T-cell (primary cell): ENCODE measurements at regions not wholly inside any gene's neighbourhood (a gene's known extent, or its start where the extent isn't known, plus 50 kb on each side); places are given as distances from the start of the nearest gene placed in this dataset.

ENCODE experiments used
- ATAC-seq, 4 experiments: fragments of 200-7000 bp in 3 of 4; fragments of 150-1000 bp in 1 of 4; cut with Tn5 transposase; replicated peaks in 1 of 4; 1 replicate in 3 of 4; 2 replicates in 1 of 4; pipeline ENCODE4 v1.10.0; 2021; ENCODE audit warnings: moderate library complexity in 3 of 4, mild to moderate bottlenecking in 2 of 4, moderate number of reproducible peaks in 1 of 4
- CTCF ChIA-PET, 2 donors: fragments of 300-600 bp; sonication (Branson Sonifier 250); formaldehyde crosslinking; loops; one replicate each; lab custom pipeline; 2022; ENCODE audit warnings: antibody characterized with exemption in 2 of 2; lab: Charles Lee
- POLR2A ChIA-PET, 2 donors: fragments of 300-600 bp; sonication (Branson Sonifier 250); formaldehyde crosslinking; loops; one replicate each; lab custom pipeline; 2022; ENCODE audit warnings: antibody characterized with exemption in 2 of 2; lab: Charles Lee
- DNase-seq, 35 experiments: peaks; one replicate each; pipeline versions ENCODE4 v3.0.0 to v3.0.0-alpha.2; 2013 to 2023
- H3K27ac ChIP-seq: one replicate; pipeline ENCODE4 v1.5.1; 2013; ENCODE audit warnings: low read length
- H3K27me3 ChIP-seq, 2 experiments: replicated peaks in 1 of 2; 1 replicate in 1 of 2; 2 replicates in 1 of 2; pipeline versions ENCODE4 v1.6.1 to v1.7.0; 2013; ENCODE audit warnings: low read length in 1 of 2, mixed read lengths in 1 of 2; ENCODE audit not compliant: control insufficient read depth in 2 of 2, insufficient read depth in 2 of 2; ENCODE audit errors: extremely low read depth in 1 of 2
- H3K36me3 ChIP-seq, 2 donors: 1 replicate in 1 of 2; 2 replicates in 1 of 2; pipeline versions ENCODE4 v1.6.1 to v1.7.0; 2013; ENCODE audit warnings: low read length in 1 of 2; ENCODE audit not compliant: control insufficient read depth in 2 of 2, insufficient read depth in 1 of 2; ENCODE audit errors: extremely low read depth in 1 of 2
- H3K4me1 ChIP-seq, 2 experiments: 1 replicate in 1 of 2; 2 replicates in 1 of 2; pipeline versions ENCODE4 v1.6.1 to v1.7.0; 2013; ENCODE audit warnings: low read length in 2 of 2, mixed read lengths in 1 of 2; ENCODE audit not compliant: insufficient read depth in 2 of 2, control insufficient read depth in 1 of 2; ENCODE audit errors: extremely low read depth in 1 of 2
- H3K4me3 ChIP-seq, 2 donors: 1 replicate in 1 of 2; 2 replicates in 1 of 2; pipeline versions ENCODE4 v1.5.1 to v1.7.0; 2013; ENCODE audit warnings: mild to moderate bottlenecking in 2 of 2, low read length in 1 of 2, moderate library complexity in 1 of 2; ENCODE audit not compliant: control insufficient read depth in 1 of 2; ENCODE audit errors: extremely low read depth in 1 of 2
- H3K9me3 ChIP-seq: 2 replicates; pipeline ENCODE4 v1.7.0; 2013
- H3K27ac Mint-ChIP-seq, 2 donors: one replicate each; pipeline ENCODE4 v1.8.0; 2020 to 2021; ENCODE audit warnings: mild to moderate bottlenecking in 2 of 2, mixed read lengths in 2 of 2
- H3K27me3 Mint-ChIP-seq, 2 donors: one replicate each; pipeline ENCODE4 v1.8.0; 2021 to 2022; ENCODE audit warnings: mixed read lengths in 2 of 2
- H3K36me3 Mint-ChIP-seq: one replicate; pipeline ENCODE4 v1.8.0; 2021; ENCODE audit warnings: mixed read lengths
- H3K4me1 Mint-ChIP-seq, 3 donors: one replicate each; pipeline ENCODE4 v1.8.0; 2020 to 2022; ENCODE audit warnings: mixed read lengths in 3 of 3, mild to moderate bottlenecking in 1 of 3
- H3K4me3 Mint-ChIP-seq, 3 donors: one replicate each; pipeline ENCODE4 v1.8.0; 2020 to 2022; ENCODE audit warnings: mild to moderate bottlenecking in 3 of 3, mixed read lengths in 3 of 3, moderate library complexity in 3 of 3
- H3K9me3 Mint-ChIP-seq, 3 donors: one replicate each; pipeline ENCODE4 v1.8.0; 2020 to 2022; ENCODE audit warnings: mixed read lengths in 3 of 3
- WGBS: methylation state at CpG from one replicate; pipeline ENCODE4 v1.1.5; 2013; ENCODE audit warnings: missing lambda C conversion rate; ENCODE audit not compliant: insufficient coverage; 5-methylcytosine and 5-hydroxymethylcytosine counted together

DNA sequence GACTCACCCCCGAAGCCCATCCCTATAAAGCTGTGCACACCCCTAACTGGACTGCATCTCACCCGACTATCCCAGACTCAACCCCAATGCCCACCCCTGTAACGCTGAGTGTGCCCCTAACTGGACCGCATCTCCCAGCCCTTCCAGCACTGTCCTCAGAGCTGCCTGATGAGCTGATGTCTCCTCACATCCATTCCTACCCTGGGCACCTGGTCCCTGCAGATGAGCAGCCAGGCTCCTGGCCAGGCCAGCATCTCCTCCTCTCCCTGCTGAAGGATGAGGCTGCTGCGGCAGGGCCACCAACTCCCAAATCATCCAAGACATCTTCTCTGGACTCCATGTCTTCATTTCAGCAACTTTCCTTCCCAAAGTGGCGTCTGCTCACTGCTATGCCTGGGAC is 332.1 kb downstream of the CTTN start:
- Histone ChIP-seq H3K27ac (no peak overlapping the region), H3K4me1 (no peaks in the 10 kb centered on the region), H3K9me3 (no peaks in the 10 kb centered on the region), H3K36me3 (no peaks in the 10 kb centered on the region), H3K27me3 (peaks cover 0 to 21% of the 10 kb centered on the region in 2 experiments), H3K4me3 (no peak overlapping the region)
- Mint-ChIP-seq H3K36me3 (no peaks in the 10 kb centered on the region), H3K27ac (no peak overlapping the region), H3K4me1 (no peaks in the 10 kb centered on the region), H3K9me3 (no peaks in the 10 kb centered on the region), H3K27me3 (peaks cover 0 to 3% of the 10 kb centered on the region in 2 donors), H3K4me3 (no peak overlapping the region)
- ChIA-PET CTCF (no interaction called here), POLR2A (no interaction called here)
- WGBS = 94% methylated on average over 5 of the region's 6 CpGs
- DNase-seq = no peak
- no peak for ATAC-seq

GRCh38 chr11:70731271-70732022 is 333.1 kb downstream of the CTTN start:
- Mint-ChIP-seq H3K36me3 (no peaks in the 10 kb centered on the region), H3K4me3 (no peak overlapping the region), H3K27me3 (peaks cover 5 to 6% of the 10 kb centered on the region in 2 donors), H3K4me1 (no peaks in the 10 kb centered on the region), H3K9me3 (no peaks in the 10 kb centered on the region), H3K27ac (no peak overlapping the region)
- CTCF ChIA-PET = no interaction called here
- WGBS = 81% methylated on average over 10 of the region's 11 CpGs
- no peaks in the 10 kb centered on the region for H3K4me1 ChIP-seq
- DNase-seq (no peak), ATAC-seq (no peak)
- H3K27ac ChIP-seq = no peak overlapping the region
- no peaks in the 10 kb centered on the region for H3K9me3 ChIP-seq
- no peaks in the 10 kb centered on the region for H3K36me3 ChIP-seq
- peaks cover 0 to 17% of the 10 kb centered on the region in 2 experiments for H3K27me3 ChIP-seq
- H3K4me3 ChIP-seq = no peak overlapping the region
- POLR2A ChIA-PET = no interaction called here

- Histone ChIP-seq H3K36me3 (no peaks in the 10 kb centered on the region), H3K4me1 (no peaks in the 10 kb centered on the region), H3K9me3 (no peaks in the 10 kb centered on the region), H3K4me3 (no peak overlapping the region), H3K27ac (no peak overlapping the region), H3K27me3 (peaks cover 0 to 17% of the 10 kb centered on the region in 2 experiments)
- no peak for ATAC-seq
- Mint-ChIP-seq H3K4me1 (no peaks in the 10 kb centered on the region), H3K4me3 (no peak overlapping the region), H3K36me3 (no peaks in the 10 kb centered on the region), H3K9me3 (no peaks in the 10 kb centered on the region), H3K27ac (no peak overlapping the region), H3K27me3 (peaks cover 5 to 6% of the 10 kb centered on the region in 2 donors)
- no peak for DNase-seq
- 81% methylated on average over 13 of the region's 14 CpGs for WGBS
- ChIA-PET POLR2A (no interaction called here), CTCF (no interaction called here)
Measured at GRCh38 chr11:70732023-70732880, 333.9 kb downstream of the CTTN start.

DNA sequence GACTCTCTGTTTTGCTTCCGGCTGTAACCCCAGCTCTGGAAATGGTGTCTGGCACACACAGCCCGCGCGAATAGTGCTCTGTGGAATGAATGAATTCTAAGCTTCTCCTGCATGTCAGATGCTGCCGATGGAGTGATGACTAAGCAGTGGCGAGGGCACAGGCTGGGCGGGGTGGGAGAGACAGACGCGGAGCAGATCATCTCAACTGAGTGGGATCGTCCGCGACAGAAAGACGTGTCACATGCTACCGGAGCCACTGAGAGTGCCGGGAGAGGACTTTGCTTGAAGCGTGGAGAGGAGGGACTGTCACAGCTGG is 334.5 kb downstream of the CTTN start:
- Histone ChIP-seq H3K27ac (no peak overlapping the region), H3K4me1 (no peaks in the 10 kb centered on the region), H3K4me3 (no peak overlapping the region), H3K36me3 (no peaks in the 10 kb centered on the region), H3K9me3 (no peaks in the 10 kb centered on the region), H3K27me3 (peaks cover 0 to 15% of the 10 kb centered on the region in 2 experiments)
- Mint-ChIP-seq H3K36me3 (no peaks in the 10 kb centered on the region), H3K9me3 (no peaks in the 10 kb centered on the region), H3K4me1 (no peaks in the 10 kb centered on the region), H3K27me3 (peaks cover 5 to 6% of the 10 kb centered on the region in 2 donors), H3K4me3 (no peak overlapping the region), H3K27ac (no peak overlapping the region)
- POLR2A ChIA-PET = no interaction called here
- DNase-seq = no peak
- 97% methylated on average over 16 of the region's 16 CpGs for WGBS
- CTCF ChIA-PET = no interaction called here
- ATAC-seq = no peak

GRCh38 chr11:70733327-70734325 is 335.3 kb downstream of the CTTN start:
- Mint-ChIP-seq H3K27me3 (peaks cover 5 to 6% of the 10 kb centered on the region in 2 donors), H3K4me3 (no peak overlapping the region), H3K36me3 (no peaks in the 10 kb centered on the region), H3K9me3 (no peaks in the 10 kb centered on the region), H3K27ac (no peak overlapping the region), H3K4me1 (no peaks in the 10 kb centered on the region)
- Histone ChIP-seq H3K4me3 (no peak overlapping the region), H3K4me1 (no peaks in the 10 kb centered on the region), H3K9me3 (no peaks in the 10 kb centered on the region), H3K27me3 (peaks cover 0 to 9% of the 10 kb centered on the region in 2 experiments), H3K36me3 (no peaks in the 10 kb centered on the region), H3K27ac (no peak overlapping the region)
- POLR2A ChIA-PET = no interaction called here
- CTCF ChIA-PET = no interaction called here
- WGBS = 87% methylated on average over 20 of the region's 21 CpGs
- DNase-seq = no peak
- ATAC-seq = no peak

DNA sequence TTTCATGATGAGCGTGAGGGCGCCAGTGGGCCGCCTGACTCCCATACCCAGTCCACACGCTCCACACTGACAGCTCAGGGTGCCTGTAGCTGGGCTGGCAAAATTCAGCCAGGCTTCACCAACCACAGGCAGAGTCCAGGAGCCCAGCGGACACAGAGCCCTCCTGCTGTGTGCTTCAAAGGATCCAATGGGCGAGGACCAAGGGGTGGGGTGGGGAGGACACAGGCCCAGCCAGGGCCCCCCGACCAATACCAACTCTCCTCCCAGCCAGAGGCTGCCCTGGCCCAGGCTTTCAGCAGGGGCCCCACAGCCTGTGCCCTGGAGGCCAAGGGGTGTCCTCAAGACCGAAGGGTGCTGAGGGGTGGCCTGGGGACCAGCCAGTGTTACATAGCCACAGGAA is 336.1 kb downstream of the CTTN start:
- no peaks in the 10 kb centered on the region for H3K9me3 Mint-ChIP-seq
- CTCF ChIA-PET = no interaction called here

More for the DNA sequence above, 336.1 kb downstream of the CTTN start:
- Mint-ChIP-seq H3K27me3 (peaks cover 5 to 6% of the 10 kb centered on the region in 2 donors), H3K4me3 (no peak overlapping the region), H3K36me3 (no peaks in the 10 kb centered on the region), H3K4me1 (no peaks in the 10 kb centered on the region), H3K27ac (no peak overlapping the region)
- no peak overlapping the region for H3K4me3 ChIP-seq
- 67% methylated on average over 2 of the region's 8 CpGs for WGBS
- no peak overlapping the region for H3K27ac ChIP-seq
- DNase-seq = no peak
- H3K4me1 ChIP-seq = no peaks in the 10 kb centered on the region
- POLR2A ChIA-PET = no interaction called here
- ATAC-seq = no peak
- H3K36me3 ChIP-seq = no peaks in the 10 kb centered on the region
- H3K27me3 ChIP-seq = peaks cover 0 to 9% of the 10 kb centered on the region in 2 experiments
- H3K9me3 ChIP-seq = no peaks in the 10 kb centered on the region
